H1 (cell line): ENCODE measurements at regions not wholly inside any gene's neighbourhood (a gene's known extent, or its start where the extent isn't known, plus 50 kb on each side); places are given as distances from the start of the nearest gene placed in this dataset.

Source experiments
- CHD7 ChIP-seq: fragments of 300-600 bp; sonication (generic); IDR thresholded peaks from 2 replicates; pipeline ENCODE4 v1.7.1; 2012; ENCODE audit warnings: low read length, moderate library complexity, mild to moderate bottlenecking, inconsistent platforms; ENCODE audit not compliant: insufficient replicate concordance

DNA sequence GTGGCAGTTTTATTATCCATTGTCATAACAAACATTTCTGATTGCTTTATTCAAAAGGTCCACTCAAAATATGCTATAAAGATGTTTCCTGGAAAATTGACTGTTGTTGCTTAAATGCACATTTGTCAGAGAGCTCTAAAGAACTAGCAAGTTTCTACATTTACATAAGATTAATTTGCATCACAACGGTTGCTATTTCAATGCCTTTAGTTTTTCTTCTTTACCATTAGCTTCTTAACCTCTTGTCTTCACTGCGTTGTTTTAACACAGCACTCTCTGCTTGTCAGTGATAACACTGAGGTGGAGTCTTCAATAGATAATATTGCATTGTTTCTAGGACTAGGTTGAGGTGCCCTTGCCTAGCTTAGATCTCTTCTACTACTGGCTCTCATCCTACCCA is 76.7 kb upstream of the GALNT7 start (continued):
- TF ChIP-seq CHD7 = peak; percentile 47
